ENCODE measurements at regions not wholly inside any gene's neighbourhood (a gene's known extent, or its start where the extent isn't known, plus 50 kb on each side); places are given as distances from the start of the nearest gene placed in this dataset.

DNA sequence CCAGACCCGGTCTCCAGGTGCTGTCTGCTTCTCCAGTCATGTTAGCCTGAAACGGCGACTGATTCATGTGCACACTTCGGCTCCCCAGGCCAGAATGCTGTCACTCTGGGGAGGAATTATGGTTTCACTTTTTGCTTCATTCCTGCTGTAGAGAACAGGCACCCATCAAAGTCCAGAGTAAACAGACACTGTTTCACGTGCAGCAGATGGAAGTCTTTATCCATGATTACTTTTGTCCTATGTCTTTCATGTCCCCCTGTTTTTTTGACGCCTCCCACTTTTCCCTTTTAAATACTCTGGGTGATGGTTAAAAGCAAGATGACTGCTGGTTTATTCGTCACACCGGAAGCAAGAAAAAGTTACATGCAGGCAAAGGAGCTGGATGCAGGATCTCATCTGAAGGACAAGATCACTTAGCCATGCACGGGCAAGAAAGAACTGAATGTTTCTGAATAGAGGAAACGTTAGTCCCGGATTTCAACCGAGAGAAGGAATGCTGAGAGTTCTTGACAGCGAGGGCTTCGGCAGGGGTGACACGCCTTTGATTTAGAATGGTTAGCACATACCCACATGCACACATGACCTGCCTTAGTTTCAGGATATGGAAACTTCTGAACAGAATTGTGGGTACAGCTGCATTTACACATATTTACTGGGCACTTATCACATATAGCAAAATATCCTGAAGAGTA is 250.0 kb upstream of the KLF6 start:
- no peak overlapping the region for H2AK5ac ChIP-seq (ENCODE audit: insufficient read length, low read length)
- H3K23ac ChIP-seq (ENCODE audit: insufficient read length, low read depth, low read length): no peak overlapping the region
- TF ChIP-seq CTCF (conservative IDR thresholded peaks at IDR 0.05): no peak
- H2BK15ac ChIP-seq (ENCODE audit: low read depth, low read length): no peak overlapping the region
- H3K4me1 ChIP-seq (ENCODE audit: insufficient read depth, low read length): no peaks in the 10 kb centered on the region
- no peaks in the 10 kb centered on the region for H3K9me3 ChIP-seq (ENCODE audit: control insufficient read depth, low read depth, low read length)
- WGBS (ENCODE audit: extremely low coverage, insufficient read length, low lambda C conversion rate): no CpG with 5 or more reads among the region's 15 CpGs
- H4K91ac ChIP-seq (ENCODE audit: insufficient read length, low read depth, low read length): no peak overlapping the region
- H3K27ac ChIP-seq (ENCODE audit: insufficient read length, low read depth, low read length): no peak overlapping the region
- no peaks in the 10 kb centered on the region for H3K27me3 ChIP-seq (ENCODE audit: insufficient read depth, low read length)
- no peak overlapping the region for H4K8ac ChIP-seq (replicated peaks; ENCODE audit: insufficient read length, low read depth, low read length)
- H3K4me1 Mint-ChIP-seq: no peaks in the 10 kb centered on the region
- H3K4me2 ChIP-seq (ENCODE audit: insufficient read depth, insufficient read length, low read length): no peak overlapping the region
- no peak overlapping the region for H2AFZ ChIP-seq (ENCODE audit: low read length)
- no peak overlapping the region for H3T11ph ChIP-seq (ENCODE audit: low read length)
- H3K18ac ChIP-seq (ENCODE audit: insufficient read length, low read depth, low read length): no peak overlapping the region
- H2BK120ac ChIP-seq (ENCODE audit: low read depth, low read length, poor library complexity, severe bottlenecking): no peak overlapping the region
- H3K56ac ChIP-seq (ENCODE audit: insufficient read length, low read depth, low read length): no peak overlapping the region
- no peaks in the 10 kb centered on the region for H3K79me1 ChIP-seq (ENCODE audit: insufficient read depth, low read depth, low read length, poor library complexity, severe bottlenecking)
- H4K20me1 ChIP-seq (ENCODE audit: control insufficient read depth, insufficient read depth, insufficient read length): no peaks in the 10 kb centered on the region
- no peak overlapping the region for H3K27ac Mint-ChIP-seq
- H2BK12ac ChIP-seq (ENCODE audit: insufficient read length, low read depth, low read length): no peak overlapping the region
- H3K9ac ChIP-seq (ENCODE audit: extremely low read depth, insufficient read length, low read length): no peak overlapping the region
- no peaks in the 10 kb centered on the region for H3K36me3 Mint-ChIP-seq (ENCODE audit: insufficient read depth in 1 of 3, low read depth in 3 of 3)
- no peaks in the 10 kb centered on the region for H3K23me2 ChIP-seq (ENCODE audit: insufficient read length, low read depth, low read length, poor library complexity, severe bottlenecking)
- no peak overlapping the region for H4K5ac ChIP-seq (ENCODE audit: insufficient read length, low read depth, low read length)
- H2BK20ac ChIP-seq (ENCODE audit: low read depth, low read length, poor library complexity, severe bottlenecking): no peak overlapping the region
- no peaks in the 10 kb centered on the region for H3K79me2 ChIP-seq (ENCODE audit: insufficient read depth, low read length)
- H3K4ac ChIP-seq (ENCODE audit: low read depth, low read length): no peak overlapping the region
- H3K4me3 Mint-ChIP-seq: no peak overlapping the region
- H3K14ac ChIP-seq (ENCODE audit: insufficient read depth, low read length): no peak overlapping the region
- H3K9me3 Mint-ChIP-seq: no peaks in the 10 kb centered on the region
- H2BK5ac ChIP-seq (ENCODE audit: insufficient read length, low read length): no peak overlapping the region
- no peaks in the 10 kb centered on the region for H3K27me3 Mint-ChIP-seq (ENCODE audit: low read depth)
- no peak for DNase-seq
